Peyer's patch (tissue), 4 donors: ENCODE measurements at regions not wholly inside any gene's neighbourhood (a gene's known extent, or its start where the extent isn't known, plus 50 kb on each side); places are given as distances from the start of the nearest gene placed in this dataset.

Experiments used
- POLR2A ChIP-seq, 2 donors: fragments of 450-650 bp; IDR thresholded peaks; one replicate each; pipeline ENCODE4 v1.5.1; 2017; ENCODE audit warnings: antibody characterized with exemption in 2 of 2, mild to moderate bottlenecking in 2 of 2, moderate library complexity in 2 of 2
- TF ChIP-seq, protein P1 (sequence below), 6 experiments: fragments of 450-650 bp in 4 of 6; fragments of 200-600 bp in 2 of 6; sonication (generic) in 1 of 6; IDR thresholded peaks; one replicate each; pipeline ENCODE4 v1.5.1; 2017 to 2019; ENCODE audit warnings: antibody characterized with exemption in 6 of 6, mild to moderate bottlenecking in 3 of 6, moderate library complexity in 1 of 6

DNA sequence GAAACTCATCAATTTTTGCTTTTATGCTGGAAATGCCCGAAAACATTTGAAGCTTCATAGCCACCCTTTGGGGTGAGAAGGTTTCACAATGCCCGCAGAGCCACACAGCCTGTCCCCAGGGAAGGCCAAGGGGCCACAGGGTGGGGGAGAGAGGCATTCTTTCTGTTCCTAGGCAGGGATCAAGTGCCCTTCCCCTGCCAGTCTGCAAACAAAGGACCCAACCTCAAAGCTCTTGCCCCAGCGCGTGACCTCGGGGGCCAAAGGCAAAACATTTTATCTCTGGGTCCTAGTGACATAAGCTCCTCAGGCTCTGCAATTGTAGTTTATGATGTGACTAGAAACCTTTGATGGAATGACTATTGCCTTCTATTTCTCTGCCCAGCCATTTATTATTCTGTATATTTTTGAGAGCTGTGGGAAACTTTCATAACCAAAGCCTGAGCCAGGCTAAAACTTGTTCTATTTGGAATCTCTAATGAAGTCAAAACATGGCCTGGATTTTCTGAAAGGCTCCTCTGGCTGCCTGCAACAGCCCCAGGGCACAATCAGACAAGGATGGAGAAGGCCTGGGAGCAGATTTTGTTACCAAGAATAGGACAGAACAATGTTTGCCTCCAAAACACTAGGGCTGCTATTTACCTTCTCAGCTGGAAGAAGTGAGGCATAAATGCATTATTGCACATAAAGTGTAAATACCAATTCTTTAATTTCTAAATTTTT, 137.2 kb upstream of the KCTD1 start:
- TF ChIP-seq, protein P1, sequence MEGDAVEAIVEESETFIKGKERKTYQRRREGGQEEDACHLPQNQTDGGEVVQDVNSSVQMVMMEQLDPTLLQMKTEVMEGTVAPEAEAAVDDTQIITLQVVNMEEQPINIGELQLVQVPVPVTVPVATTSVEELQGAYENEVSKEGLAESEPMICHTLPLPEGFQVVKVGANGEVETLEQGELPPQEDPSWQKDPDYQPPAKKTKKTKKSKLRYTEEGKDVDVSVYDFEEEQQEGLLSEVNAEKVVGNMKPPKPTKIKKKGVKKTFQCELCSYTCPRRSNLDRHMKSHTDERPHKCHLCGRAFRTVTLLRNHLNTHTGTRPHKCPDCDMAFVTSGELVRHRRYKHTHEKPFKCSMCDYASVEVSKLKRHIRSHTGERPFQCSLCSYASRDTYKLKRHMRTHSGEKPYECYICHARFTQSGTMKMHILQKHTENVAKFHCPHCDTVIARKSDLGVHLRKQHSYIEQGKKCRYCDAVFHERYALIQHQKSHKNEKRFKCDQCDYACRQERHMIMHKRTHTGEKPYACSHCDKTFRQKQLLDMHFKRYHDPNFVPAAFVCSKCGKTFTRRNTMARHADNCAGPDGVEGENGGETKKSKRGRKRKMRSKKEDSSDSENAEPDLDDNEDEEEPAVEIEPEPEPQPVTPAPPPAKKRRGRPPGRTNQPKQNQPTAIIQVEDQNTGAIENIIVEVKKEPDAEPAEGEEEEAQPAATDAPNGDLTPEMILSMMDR (IDR thresholded peaks at IDR 0.05) = no peak
- TF ChIP-seq POLR2A (IDR thresholded peaks at IDR 0.05) = no peak
